ENCODE measurements at regions not wholly inside any gene's neighbourhood (a gene's known extent, or its start where the extent isn't known, plus 50 kb on each side); places are given as distances from the start of the nearest gene placed in this dataset.

- TF ChIP-seq CTCF (IDR thresholded peaks at IDR 0.05; ENCODE audit: low read depth, low read length), result no peak
- no peak overlapping the region for H3K4me3 ChIP-seq (ENCODE audit: low read depth, low read length)
Measured at GRCh38 chr2:16167451-16167861, 227.1 kb downstream of the MYCN start.

GRCh38 chr2:16166327-16166981 is 226.1 kb downstream of the MYCN start:
- no peak for TF ChIP-seq CTCF (IDR thresholded peaks at IDR 0.05; ENCODE audit: low read depth, low read length)
- H3K4me3 ChIP-seq (ENCODE audit: low read depth, low read length), result no peak overlapping the region

- no peak for TF ChIP-seq CTCF (IDR thresholded peaks at IDR 0.05; ENCODE audit: low read depth, low read length)
- H3K4me3 ChIP-seq (ENCODE audit: low read depth, low read length), result no peak overlapping the region
Measured at GRCh38 chr2:16165518-16166326, 225.4 kb downstream of the MYCN start.

- TF ChIP-seq CTCF (IDR thresholded peaks at IDR 0.05; ENCODE audit: low read depth, low read length), result no peak
- H3K4me3 ChIP-seq (ENCODE audit: low read depth, low read length), result no peak overlapping the region
Measured at GRCh38 chr2:16162491-16163040, 222.2 kb downstream of the MYCN start.

GRCh38 chr2:16161768-16162490 is 221.6 kb downstream of the MYCN start:
- no peak overlapping the region for H3K4me3 ChIP-seq (ENCODE audit: low read depth, low read length)
- no peak for TF ChIP-seq CTCF (IDR thresholded peaks at IDR 0.05; ENCODE audit: low read depth, low read length)

GRCh38 chr2:16161085-16161565 is 220.8 kb downstream of the MYCN start:
- no peak overlapping the region for H3K4me3 ChIP-seq (ENCODE audit: low read depth, low read length)
- no peak for TF ChIP-seq CTCF (IDR thresholded peaks at IDR 0.05; ENCODE audit: low read depth, low read length)
